Nephron (organoid): ENCODE measurements at regions not wholly inside any gene's neighbourhood (a gene's known extent, or its start where the extent isn't known, plus 50 kb on each side); places are given as distances from the start of the nearest gene placed in this dataset.
A peak's percentile ranks its signal among the peaks of the same experiment; 100 is the strongest.

Source experiments
- H3K27ac Mint-ChIP-seq, 3 experiments: 2 replicates each; pipeline ENCODE4 v1.8.0; 2020; ENCODE audit warnings: mixed read lengths in 3 of 3, mild to moderate bottlenecking in 2 of 3, moderate library complexity in 1 of 3
- H3K27me3 Mint-ChIP-seq: 2 replicates; pipeline ENCODE4 v1.8.0; 2021; ENCODE audit warnings: low read depth, mild to moderate bottlenecking, moderate library complexity, mixed read lengths
- H3K36me3 Mint-ChIP-seq: 2 replicates; pipeline ENCODE4 v1.8.0; 2020; ENCODE audit warnings: low read depth, mixed read lengths
- H3K4me1 Mint-ChIP-seq: 2 replicates; pipeline ENCODE4 v1.8.0; 2020; ENCODE audit warnings: mixed read lengths
- H3K4me3 Mint-ChIP-seq, 3 experiments: 2 replicates each; pipeline ENCODE4 v1.8.0; 2020; ENCODE audit warnings: mild to moderate bottlenecking in 3 of 3, mixed read lengths in 3 of 3, moderate library complexity in 2 of 3
- H3K9me3 Mint-ChIP-seq: 2 replicates; pipeline ENCODE4 v1.8.0; 2020; ENCODE audit warnings: mixed read lengths
- CTCF ChIP-seq, 3 experiments: fragments of 200-600 bp; sonication (generic); IDR thresholded peaks; one replicate each; pipeline ENCODE4 v1.5.0; 2021; ENCODE audit warnings: antibody characterized with exemption in 3 of 3; ENCODE audit not compliant: unreplicated experiment in 3 of 3

GRCh38 chr9:89659891-89660685 is 55.3 kb downstream of the GADD45G start:
- Mint-ChIP-seq H3K9me3 (no peaks in the 10 kb centered on the region), H3K4me3 (no peak overlapping the region), H3K27ac (no peak overlapping the region), H3K36me3 (no peaks in the 10 kb centered on the region), H3K4me1 (peaks cover 75% of the 10 kb centered on the region), H3K27me3 (peaks cover 11% of the 10 kb centered on the region)
- no peak for TF ChIP-seq CTCF (IDR thresholded peaks at IDR 0.05; ENCODE audit: unreplicated experiment in 3 of 3)

GRCh38 chr9:89661391-89661949 is 56.7 kb downstream of the GADD45G start:
- H3K4me1 Mint-ChIP-seq = peaks cover 61% of the 10 kb centered on the region
- peak overlapping the region; percentile 76 to 81 (median 76) for H3K4me3 Mint-ChIP-seq
- H3K27me3 Mint-ChIP-seq = peaks cover 10% of the 10 kb centered on the region
- H3K36me3 Mint-ChIP-seq = no peaks in the 10 kb centered on the region
- TF ChIP-seq CTCF (IDR thresholded peaks at IDR 0.05; ENCODE audit: unreplicated experiment in 3 of 3) = no peak
- peak overlapping the region; percentile 84 to 86 (median 86) for H3K27ac Mint-ChIP-seq
- no peaks in the 10 kb centered on the region for H3K9me3 Mint-ChIP-seq

GRCh38 chr9:89661956-89662717 is 57.3 kb downstream of the GADD45G start:
- Mint-ChIP-seq H3K4me3 (peak overlapping the region; percentile 76 to 81 (median 76)), H3K9me3 (no peaks in the 10 kb centered on the region), H3K36me3 (no peaks in the 10 kb centered on the region), H3K27ac (peak overlapping the region; percentile 84 to 86 (median 86)), H3K27me3 (peaks cover 10% of the 10 kb centered on the region), H3K4me1 (peaks cover 54% of the 10 kb centered on the region)
- TF ChIP-seq CTCF (IDR thresholded peaks at IDR 0.05; ENCODE audit: unreplicated experiment in 3 of 3) = no peak

GRCh38 chr9:89662718-89663613 is 58.2 kb downstream of the GADD45G start:
- Mint-ChIP-seq H3K9me3 (peaks cover 2% of the 10 kb centered on the region), H3K27me3 (peaks cover 6% of the 10 kb centered on the region), H3K36me3 (no peaks in the 10 kb centered on the region), H3K27ac (peak overlapping the region; percentile 10 to 86 (median 84)), H3K4me3 (peak overlapping the region in 1 of 3 experiments; percentile 81), H3K4me1 (peaks cover 51% of the 10 kb centered on the region)
- no peak for TF ChIP-seq CTCF (IDR thresholded peaks at IDR 0.05; ENCODE audit: unreplicated experiment in 3 of 3)

GRCh38 chr9:89663614-89663970 is 58.8 kb downstream of the GADD45G start:
- peak overlapping the region in 1 of 3 experiments; percentile 20 for H3K27ac Mint-ChIP-seq
- no peak for TF ChIP-seq CTCF (IDR thresholded peaks at IDR 0.05; ENCODE audit: unreplicated experiment in 3 of 3)
- peaks cover 5% of the 10 kb centered on the region for H3K27me3 Mint-ChIP-seq
- no peak overlapping the region for H3K4me3 Mint-ChIP-seq
- H3K4me1 Mint-ChIP-seq = peaks cover 52% of the 10 kb centered on the region
- H3K36me3 Mint-ChIP-seq = no peaks in the 10 kb centered on the region
- peaks cover 2% of the 10 kb centered on the region for H3K9me3 Mint-ChIP-seq
